ENCODE measurements at regions not wholly inside any gene's neighbourhood (a gene's known extent, or its start where the extent isn't known, plus 50 kb on each side); places are given as distances from the start of the nearest gene placed in this dataset.

- no peaks in the 10 kb centered on the region for H3K9me3 Mint-ChIP-seq (ENCODE audit: insufficient read depth)
- ChIA-PET CTCF (interaction anchor here (1.0 kb wide), 1 partner anchor 22 kb away, joined by 3 read pairs; no protein-coding TSS in a partner anchor), POLR2A (interaction anchor here (1.0 to 2.5 kb wide), 2 partner anchors 68 to 281 kb away, joined by 3 to 8 read pairs; no protein-coding TSS in a partner anchor)
- H3K4me3 Mint-ChIP-seq: peak overlapping the region; percentile 21
- H3K36me3 Mint-ChIP-seq (ENCODE audit: low read depth): no peaks in the 10 kb centered on the region
- no peaks in the 10 kb centered on the region for H3K27me3 Mint-ChIP-seq (ENCODE audit: low read depth)
- no peak for DNase-seq
- peak overlapping the region; percentile 68 for H3K27ac Mint-ChIP-seq
- peak; percentile 20 for ATAC-seq
- peaks cover 24% of the 10 kb centered on the region for H3K4me1 Mint-ChIP-seq (ENCODE audit: low read depth)
Measured at GRCh38 chr3:177427540-177427939, 230.3 kb upstream of the TBL1XR1 start.

- Mint-ChIP-seq H3K36me3 (ENCODE audit: low read depth) (no peaks in the 10 kb centered on the region), H3K9me3 (ENCODE audit: insufficient read depth) (no peaks in the 10 kb centered on the region), H3K4me1 (ENCODE audit: low read depth) (peaks cover 24% of the 10 kb centered on the region), H3K27me3 (ENCODE audit: low read depth) (no peaks in the 10 kb centered on the region), H3K4me3 (no peak overlapping the region), H3K27ac (no peak overlapping the region)
- ChIA-PET CTCF (no interaction called here), POLR2A (no interaction called here)
- ATAC-seq (no peak), DNase-seq (no peak)
Measured at GRCh38 chr3:177429079-177429478, 231.8 kb upstream of the TBL1XR1 start.

GRCh38 chr3:177429771-177430170, 232.5 kb upstream of the TBL1XR1 start:
- CTCF ChIA-PET: no interaction called here

DNA sequence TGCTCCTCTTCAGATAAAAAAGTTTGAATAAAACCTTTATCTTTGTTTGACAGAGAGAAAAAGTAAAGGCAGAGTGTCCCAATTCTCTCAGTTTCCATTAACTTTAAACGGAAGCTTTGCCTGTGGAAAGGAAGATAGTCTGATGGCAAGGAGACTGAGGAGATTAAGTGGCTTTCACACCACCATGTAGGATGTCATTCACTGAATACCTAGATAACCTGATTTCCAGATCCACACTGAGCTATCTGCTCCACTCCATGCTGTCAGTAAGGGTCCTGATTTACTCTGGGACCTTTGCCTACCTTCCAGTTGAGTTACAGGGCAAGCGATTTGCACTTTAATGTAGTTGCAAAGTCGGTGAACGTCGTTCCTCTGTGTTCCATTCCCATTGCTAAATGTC, 233.4 kb upstream of the TBL1XR1 start:
- peaks cover 3% of the 10 kb centered on the region for H3K9me3 Mint-ChIP-seq (ENCODE audit: insufficient read depth)
- CTCF ChIA-PET: no interaction called here
- H3K27ac Mint-ChIP-seq: no peak overlapping the region

More at GRCh38 chr3:177429771-177430170, 232.5 kb upstream of the TBL1XR1 start:
- Mint-ChIP-seq H3K4me3 (no peak overlapping the region), H3K9me3 (ENCODE audit: insufficient read depth) (peaks cover 3% of the 10 kb centered on the region), H3K27me3 (ENCODE audit: low read depth) (no peaks in the 10 kb centered on the region), H3K36me3 (ENCODE audit: low read depth) (no peaks in the 10 kb centered on the region), H3K27ac (no peak overlapping the region), H3K4me1 (ENCODE audit: low read depth) (peaks cover 22% of the 10 kb centered on the region)
- DNase-seq: no peak
- POLR2A ChIA-PET: no interaction called here
- no peak for ATAC-seq

GRCh38 chr3:177431525-177432176, 234.4 kb upstream of the TBL1XR1 start:
- CTCF ChIA-PET: interaction anchor here (1.1 kb wide), 1 partner anchor 13 kb away, joined by 3 read pairs; no protein-coding TSS in a partner anchor
- no peak for ATAC-seq
- Mint-ChIP-seq H3K4me1 (ENCODE audit: low read depth) (peaks cover 15% of the 10 kb centered on the region), H3K27me3 (ENCODE audit: low read depth) (no peaks in the 10 kb centered on the region), H3K27ac (no peak overlapping the region), H3K9me3 (ENCODE audit: insufficient read depth) (peaks cover 3% of the 10 kb centered on the region), H3K36me3 (ENCODE audit: low read depth) (no peaks in the 10 kb centered on the region), H3K4me3 (no peak overlapping the region)
- no peak for DNase-seq
- POLR2A ChIA-PET: interaction anchor here (0.5 kb wide), 1 partner anchor 236 kb away, joined by 4 read pairs; no protein-coding TSS in a partner anchor

More for the DNA sequence above, 233.4 kb upstream of the TBL1XR1 start:
- no peak for ATAC-seq
- no peaks in the 10 kb centered on the region for H3K36me3 Mint-ChIP-seq (ENCODE audit: low read depth)
- H3K4me3 Mint-ChIP-seq: no peak overlapping the region
- peaks cover 21% of the 10 kb centered on the region for H3K4me1 Mint-ChIP-seq (ENCODE audit: low read depth)
- POLR2A ChIA-PET: no interaction called here
- no peak for DNase-seq
- H3K27me3 Mint-ChIP-seq (ENCODE audit: low read depth): no peaks in the 10 kb centered on the region

DNA sequence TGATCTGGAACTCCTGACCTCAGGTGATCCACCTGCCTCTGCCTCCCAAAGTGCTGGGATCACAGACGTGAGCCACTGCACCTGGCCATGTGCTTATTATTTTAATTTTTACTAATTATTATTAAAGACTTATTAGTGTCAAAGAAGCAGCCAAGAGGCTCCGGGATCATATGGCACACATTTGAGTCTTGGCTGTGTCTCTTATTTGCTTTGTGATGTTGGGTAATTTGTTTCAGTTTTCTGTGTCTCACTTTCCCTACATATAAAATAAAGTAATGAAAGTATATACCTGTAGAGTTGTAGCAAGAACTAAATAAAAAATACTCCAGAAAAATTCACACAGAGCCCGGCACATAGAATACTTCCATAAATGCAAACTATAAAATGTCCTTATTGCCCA, 238.0 kb upstream of the TBL1XR1 start:
- H3K36me3 Mint-ChIP-seq (ENCODE audit: low read depth): no peaks in the 10 kb centered on the region
- H3K4me1 Mint-ChIP-seq (ENCODE audit: low read depth): no peaks in the 10 kb centered on the region
- no peak overlapping the region for H3K27ac Mint-ChIP-seq
- CTCF ChIA-PET: no interaction called here
- H3K4me3 Mint-ChIP-seq: no peak overlapping the region
- no peaks in the 10 kb centered on the region for H3K27me3 Mint-ChIP-seq (ENCODE audit: low read depth)
- H3K9me3 Mint-ChIP-seq (ENCODE audit: insufficient read depth): peaks cover 3% of the 10 kb centered on the region
- no peak for ATAC-seq
- POLR2A ChIA-PET: no interaction called here
- no peak for DNase-seq

- Mint-ChIP-seq H3K27me3 (ENCODE audit: low read depth) (no peaks in the 10 kb centered on the region), H3K9me3 (ENCODE audit: insufficient read depth) (peaks cover 3% of the 10 kb centered on the region), H3K4me3 (no peak overlapping the region), H3K4me1 (ENCODE audit: low read depth) (no peaks in the 10 kb centered on the region), H3K36me3 (ENCODE audit: low read depth) (no peaks in the 10 kb centered on the region), H3K27ac (no peak overlapping the region)
- DNase-seq: no peak
- ChIA-PET CTCF (interaction anchor here (1.3 kb wide), 1 partner anchor 387 kb away, joined by 3 read pairs; no protein-coding TSS in a partner anchor), POLR2A (no interaction called here)
- no peak for ATAC-seq
Measured at GRCh38 chr3:177437513-177438337, 240.4 kb upstream of the TBL1XR1 start.

GRCh38 chr3:177438596-177439220, 241.4 kb upstream of the TBL1XR1 start:
- no peaks in the 10 kb centered on the region for H3K27me3 Mint-ChIP-seq (ENCODE audit: low read depth)
- ATAC-seq (no peak), DNase-seq (no peak)
- peaks cover 3% of the 10 kb centered on the region for H3K9me3 Mint-ChIP-seq (ENCODE audit: insufficient read depth)
- H3K4me1 Mint-ChIP-seq (ENCODE audit: low read depth): no peaks in the 10 kb centered on the region
- H3K27ac Mint-ChIP-seq: no peak overlapping the region
- ChIA-PET POLR2A (no interaction called here), CTCF (no interaction called here)
- no peaks in the 10 kb centered on the region for H3K36me3 Mint-ChIP-seq (ENCODE audit: low read depth)
- no peak overlapping the region for H3K4me3 Mint-ChIP-seq

- Mint-ChIP-seq H3K4me3 (no peak overlapping the region), H3K4me1 (ENCODE audit: low read depth) (no peaks in the 10 kb centered on the region)
- ATAC-seq: no peak
Measured at GRCh38 chr3:177439694-177440269, 242.5 kb upstream of the TBL1XR1 start.

GRCh38 chr3:177440456-177441104, 243.3 kb upstream of the TBL1XR1 start:
- ChIA-PET CTCF (no interaction called here), POLR2A (no interaction called here)
- no peak overlapping the region for H3K27ac Mint-ChIP-seq
- H3K4me1 Mint-ChIP-seq (ENCODE audit: low read depth): no peaks in the 10 kb centered on the region
- DNase-seq: no peak
- no peaks in the 10 kb centered on the region for H3K27me3 Mint-ChIP-seq (ENCODE audit: low read depth)
- H3K4me3 Mint-ChIP-seq: no peak overlapping the region
- no peaks in the 10 kb centered on the region for H3K9me3 Mint-ChIP-seq (ENCODE audit: insufficient read depth)
- ATAC-seq: no peak
- H3K36me3 Mint-ChIP-seq (ENCODE audit: low read depth): no peaks in the 10 kb centered on the region

More at GRCh38 chr3:177439694-177440269, 242.5 kb upstream of the TBL1XR1 start:
- Mint-ChIP-seq H3K36me3 (ENCODE audit: low read depth) (no peaks in the 10 kb centered on the region), H3K27ac (no peak overlapping the region), H3K9me3 (ENCODE audit: insufficient read depth) (no peaks in the 10 kb centered on the region), H3K27me3 (ENCODE audit: low read depth) (no peaks in the 10 kb centered on the region)
- DNase-seq: no peak
- ChIA-PET CTCF (no interaction called here), POLR2A (no interaction called here)

- no peaks in the 10 kb centered on the region for H3K4me1 Mint-ChIP-seq (ENCODE audit: low read depth)
- CTCF ChIA-PET: no interaction called here
- H3K9me3 Mint-ChIP-seq (ENCODE audit: insufficient read depth): no peaks in the 10 kb centered on the region
- DNase-seq: no peak
- POLR2A ChIA-PET: no interaction called here
- H3K36me3 Mint-ChIP-seq (ENCODE audit: low read depth): no peaks in the 10 kb centered on the region
- no peaks in the 10 kb centered on the region for H3K27me3 Mint-ChIP-seq (ENCODE audit: low read depth)
- H3K27ac Mint-ChIP-seq: no peak overlapping the region
- no peak overlapping the region for H3K4me3 Mint-ChIP-seq
- no peak for ATAC-seq
Measured at GRCh38 chr3:177441276-177441812, 244.1 kb upstream of the TBL1XR1 start.
